ENCODE measurements at regions not wholly inside any gene's neighbourhood (a gene's known extent, or its start where the extent isn't known, plus 50 kb on each side); places are given as distances from the start of the nearest gene placed in this dataset.

GRCh38 chr13:82436099-82436585 lies 1446.1 kb downstream of the SLITRK1 start:
- Histone ChIP-seq H3K4me1 (ENCODE audit: control insufficient read depth, extremely low read depth, insufficient read depth, low read length) (no peaks in the 10 kb centered on the region), H4K20me1 (replicated peaks; ENCODE audit: control insufficient read depth, extremely low read depth, insufficient read depth, low read length) (no peaks in the 10 kb centered on the region), H3K9me1 (replicated peaks; ENCODE audit: control insufficient read depth, extremely low read depth, insufficient read depth, low read length) (no peaks in the 10 kb centered on the region), H2AFZ (ENCODE audit: low read depth, low read length) (no peak overlapping the region), H3K79me2 (ENCODE audit: control insufficient read depth, insufficient read depth, low read length) (no peaks in the 10 kb centered on the region), H3K9me3 (replicated peaks; ENCODE audit: control insufficient read depth, insufficient read depth, low read length) (peaks cover 4% of the 10 kb centered on the region), H3K4me3 (replicated peaks in 1 of 3; ENCODE audit: insufficient read depth in 1 of 3, low read depth in 1 of 3, low read length in 3 of 3) (no peak overlapping the region), H3K9ac (replicated peaks; ENCODE audit: extremely low read depth, insufficient read depth, low read length) (no peak overlapping the region), H3K27ac (ENCODE audit: insufficient read depth, low read depth, low read length) (no peak overlapping the region), H3K36me3 (ENCODE audit: control insufficient read depth in 2 of 2, extremely low read depth in 1 of 2, insufficient read depth in 2 of 2, low read length in 2 of 2) (no peaks in the 10 kb centered on the region), H3K4me2 (ENCODE audit: insufficient read depth, low read length) (no peak overlapping the region), H3K27me3 (ENCODE audit: control insufficient read depth in 2 of 2, insufficient read depth in 2 of 2, low read length in 2 of 2) (no peaks in the 10 kb centered on the region)
- DNase-seq (ENCODE audit: low read depth, low spot score): no peak
- POLR2A ChIA-PET: no interaction called here
- BruUV-seq (replicated peaks): no TSS peak
- TF ChIP-seq GATA2 (IDR thresholded peaks at IDR 0.05; ENCODE audit: insufficient read depth, insufficient read length, low read depth, low read length): no peak
- CTCF ChIA-PET: no interaction called here
- intact Hi-C loops (cut with micrococcal nuclease) (no loop called here), dilution Hi-C loops (cut with MboI; ENCODE audit: extremely low pct_ligation_motif_present, low sequenced_read_pairs) (no loop called here)
- FAIRE-seq: no peak

- Histone ChIP-seq H4K20me1 (replicated peaks; ENCODE audit: control insufficient read depth, extremely low read depth, insufficient read depth, low read length) (no peaks in the 10 kb centered on the region), H3K4me1 (ENCODE audit: control insufficient read depth, extremely low read depth, insufficient read depth, low read length) (no peaks in the 10 kb centered on the region), H3K4me2 (ENCODE audit: insufficient read depth, low read length) (no peak overlapping the region), H3K79me2 (ENCODE audit: control insufficient read depth, insufficient read depth, low read length) (no peaks in the 10 kb centered on the region), H3K27me3 (ENCODE audit: control insufficient read depth in 2 of 2, insufficient read depth in 2 of 2, low read length in 2 of 2) (no peaks in the 10 kb centered on the region), H3K9me1 (replicated peaks; ENCODE audit: control insufficient read depth, extremely low read depth, insufficient read depth, low read length) (no peaks in the 10 kb centered on the region), H3K4me3 (replicated peaks in 1 of 3; ENCODE audit: insufficient read depth in 1 of 3, low read depth in 1 of 3, low read length in 3 of 3) (no peak overlapping the region), H3K9ac (replicated peaks; ENCODE audit: extremely low read depth, insufficient read depth, low read length) (no peak overlapping the region), H3K36me3 (ENCODE audit: control insufficient read depth in 2 of 2, extremely low read depth in 1 of 2, insufficient read depth in 2 of 2, low read length in 2 of 2) (no peaks in the 10 kb centered on the region), H2AFZ (ENCODE audit: low read depth, low read length) (no peak overlapping the region), H3K9me3 (replicated peaks; ENCODE audit: control insufficient read depth, insufficient read depth, low read length) (peaks cover 6% of the 10 kb centered on the region), H3K27ac (ENCODE audit: insufficient read depth, low read depth, low read length) (no peak overlapping the region)
- POLR2A ChIA-PET: no interaction called here
- CTCF ChIA-PET: no interaction called here
- DNase-seq (ENCODE audit: low read depth, low spot score) (no peak), FAIRE-seq (no peak)
- no TSS peak for BruUV-seq (replicated peaks)
- intact Hi-C loops (cut with micrococcal nuclease): no loop called here
- dilution Hi-C loops (cut with MboI; ENCODE audit: extremely low pct_ligation_motif_present, low sequenced_read_pairs): no loop called here
- TF ChIP-seq GATA2 (IDR thresholded peaks at IDR 0.05; ENCODE audit: insufficient read depth, insufficient read length, low read depth, low read length) (no peak), POLR2A (IDR thresholded peaks at IDR 0.05; ENCODE audit: low read depth, low read length) (no peak), MYC (IDR thresholded peaks at IDR 0.05; ENCODE audit: low read depth, low read length) (no peak), MAX (IDR thresholded peaks at IDR 0.05; ENCODE audit: insufficient read depth, insufficient read length) (no peak), POLR2AphosphoS5 (IDR thresholded peaks at IDR 0.05; ENCODE audit: insufficient read depth, low read depth, low read length) (no peak), JUN (IDR thresholded peaks at IDR 0.05; ENCODE audit: borderline replicate concordance, insufficient read depth, insufficient read length, low read depth) (no peak), CTCF (IDR thresholded peaks at IDR 0.05; ENCODE audit: extremely low read depth in 1 of 2, insufficient read depth in 1 of 2, low read depth in 1 of 2, low read length in 2 of 2) (no peak), EZH2 (IDR thresholded peaks at IDR 0.05; ENCODE audit: borderline replicate concordance, low read depth, low read length, severe bottlenecking) (no peak), FOS (IDR thresholded peaks at IDR 0.05; ENCODE audit: borderline replicate concordance, insufficient read depth, low read length) (no peak)
Observed at GRCh38 chr13:82432949-82433348, 1449.3 kb downstream of the SLITRK1 start.

Data from endothelial cell of umbilical vein (primary cell).